ENCODE measurements at regions not wholly inside any gene's neighbourhood (a gene's known extent, or its start where the extent isn't known, plus 50 kb on each side); places are given as distances from the start of the nearest gene placed in this dataset.

- Histone ChIP-seq H3K36me3 (ENCODE audit: control insufficient read depth in 2 of 2, insufficient read depth in 2 of 2, low read length in 1 of 2) (no peaks in the 10 kb centered on the region), H3K27ac (ENCODE audit: low read depth in 2 of 2, low read length in 1 of 2) (no peak overlapping the region), H3K4me1 (ENCODE audit: control insufficient read depth in 2 of 2, insufficient read depth in 2 of 2, low read length in 1 of 2) (no peaks in the 10 kb centered on the region), H3K9me3 (ENCODE audit: control insufficient read depth in 2 of 2, insufficient read depth in 1 of 2, low read depth in 1 of 2, low read length in 1 of 2) (no peaks in the 10 kb centered on the region), H3K27me3 (ENCODE audit: control insufficient read depth in 1 of 2, insufficient read depth in 2 of 2, low read length in 2 of 2) (no peaks in the 10 kb centered on the region), H3K4me3 (ENCODE audit: low read depth in 1 of 2, low read length in 2 of 2) (no peak overlapping the region)
These were observed 319.1 kb downstream of the PTEN start for GRCh38 chr10:88182601-88182930.

GRCh38 chr10:88184543-88185297, 321.3 kb downstream of the PTEN start:
- Histone ChIP-seq H3K9me3 (ENCODE audit: control insufficient read depth in 2 of 2, insufficient read depth in 1 of 2, low read depth in 1 of 2, low read length in 1 of 2) (no peaks in the 10 kb centered on the region), H3K27me3 (ENCODE audit: control insufficient read depth in 1 of 2, insufficient read depth in 2 of 2, low read length in 2 of 2) (no peaks in the 10 kb centered on the region), H3K36me3 (ENCODE audit: control insufficient read depth in 2 of 2, insufficient read depth in 2 of 2, low read length in 1 of 2) (no peaks in the 10 kb centered on the region), H3K4me1 (ENCODE audit: control insufficient read depth in 2 of 2, insufficient read depth in 2 of 2, low read length in 1 of 2) (no peaks in the 10 kb centered on the region), H3K27ac (ENCODE audit: low read depth in 2 of 2, low read length in 1 of 2) (no peak overlapping the region), H3K4me3 (ENCODE audit: low read depth in 1 of 2, low read length in 2 of 2) (no peak overlapping the region)
- WGBS, 2 donors, result 87 to 95% methylated on average over 3 of the region's 3 CpGs

- no peaks in the 10 kb centered on the region for H3K4me1 ChIP-seq (ENCODE audit: control insufficient read depth in 2 of 2, insufficient read depth in 2 of 2, low read length in 1 of 2)
- no peak overlapping the region for H3K4me3 ChIP-seq (ENCODE audit: low read depth in 1 of 2, low read length in 2 of 2)
- 67 to 70% methylated on average over 2 of the region's 2 CpGs for WGBS, 2 donors
- no peaks in the 10 kb centered on the region for H3K9me3 ChIP-seq (ENCODE audit: control insufficient read depth in 2 of 2, insufficient read depth in 1 of 2, low read depth in 1 of 2, low read length in 1 of 2)
- no peaks in the 10 kb centered on the region for H3K27me3 ChIP-seq (ENCODE audit: control insufficient read depth in 1 of 2, insufficient read depth in 2 of 2, low read length in 2 of 2)
- H3K36me3 ChIP-seq (ENCODE audit: control insufficient read depth in 2 of 2, insufficient read depth in 2 of 2, low read length in 1 of 2), result no peaks in the 10 kb centered on the region
- no peak overlapping the region for H3K27ac ChIP-seq (ENCODE audit: low read depth in 2 of 2, low read length in 1 of 2)
These were observed 322.4 kb downstream of the PTEN start for GRCh38 chr10:88185830-88186229.

GRCh38 chr10:88186335-88186734, 322.9 kb downstream of the PTEN start:
- no peaks in the 10 kb centered on the region for H3K36me3 ChIP-seq (ENCODE audit: control insufficient read depth in 2 of 2, insufficient read depth in 2 of 2, low read length in 1 of 2)
- H3K9me3 ChIP-seq (ENCODE audit: control insufficient read depth in 2 of 2, insufficient read depth in 1 of 2, low read depth in 1 of 2, low read length in 1 of 2), result no peaks in the 10 kb centered on the region
- H3K27ac ChIP-seq (ENCODE audit: low read depth in 2 of 2, low read length in 1 of 2), result no peak overlapping the region
- WGBS, 2 donors, result 85 to 86% methylated on average over 2 of the region's 2 CpGs
- no peaks in the 10 kb centered on the region for H3K4me1 ChIP-seq (ENCODE audit: control insufficient read depth in 2 of 2, insufficient read depth in 2 of 2, low read length in 1 of 2)
- no peaks in the 10 kb centered on the region for H3K27me3 ChIP-seq (ENCODE audit: control insufficient read depth in 1 of 2, insufficient read depth in 2 of 2, low read length in 2 of 2)
- no peak overlapping the region for H3K4me3 ChIP-seq (ENCODE audit: low read depth in 1 of 2, low read length in 2 of 2)

GRCh38 chr10:88187472-88187871, 324.0 kb downstream of the PTEN start:
- H3K9me3 ChIP-seq (ENCODE audit: control insufficient read depth in 2 of 2, insufficient read depth in 1 of 2, low read depth in 1 of 2, low read length in 1 of 2), result no peaks in the 10 kb centered on the region
- no peaks in the 10 kb centered on the region for H3K27me3 ChIP-seq (ENCODE audit: control insufficient read depth in 1 of 2, insufficient read depth in 2 of 2, low read length in 2 of 2)
- H3K27ac ChIP-seq (ENCODE audit: low read depth in 2 of 2, low read length in 1 of 2), result no peak overlapping the region
- H3K4me1 ChIP-seq (ENCODE audit: control insufficient read depth in 2 of 2, insufficient read depth in 2 of 2, low read length in 1 of 2), result no peaks in the 10 kb centered on the region
- H3K4me3 ChIP-seq (ENCODE audit: low read depth in 1 of 2, low read length in 2 of 2), result no peak overlapping the region
- no peaks in the 10 kb centered on the region for H3K36me3 ChIP-seq (ENCODE audit: control insufficient read depth in 2 of 2, insufficient read depth in 2 of 2, low read length in 1 of 2)
- WGBS, 2 donors, result 78 to 90% methylated on average over 2 of the region's 2 CpGs

GRCh38 chr10:88190123-88190522, 326.7 kb downstream of the PTEN start:
- no peaks in the 10 kb centered on the region for H3K36me3 ChIP-seq (ENCODE audit: control insufficient read depth in 2 of 2, insufficient read depth in 2 of 2, low read length in 1 of 2)
- WGBS, 2 donors, result 90 to 92% methylated on average over 2 of the region's 2 CpGs
- no peaks in the 10 kb centered on the region for H3K4me1 ChIP-seq (ENCODE audit: control insufficient read depth in 2 of 2, insufficient read depth in 2 of 2, low read length in 1 of 2)
- no peaks in the 10 kb centered on the region for H3K9me3 ChIP-seq (ENCODE audit: control insufficient read depth in 2 of 2, insufficient read depth in 1 of 2, low read depth in 1 of 2, low read length in 1 of 2)
- H3K27ac ChIP-seq (ENCODE audit: low read depth in 2 of 2, low read length in 1 of 2), result no peak overlapping the region
- H3K27me3 ChIP-seq (ENCODE audit: control insufficient read depth in 1 of 2, insufficient read depth in 2 of 2, low read length in 2 of 2), result no peaks in the 10 kb centered on the region
- no peak overlapping the region for H3K4me3 ChIP-seq (ENCODE audit: low read depth in 1 of 2, low read length in 2 of 2)

GRCh38 chr10:88190540-88191235, 327.3 kb downstream of the PTEN start:
- Histone ChIP-seq H3K27ac (ENCODE audit: low read depth in 2 of 2, low read length in 1 of 2) (no peak overlapping the region), H3K36me3 (ENCODE audit: control insufficient read depth in 2 of 2, insufficient read depth in 2 of 2, low read length in 1 of 2) (no peaks in the 10 kb centered on the region), H3K4me3 (ENCODE audit: low read depth in 1 of 2, low read length in 2 of 2) (no peak overlapping the region), H3K4me1 (ENCODE audit: control insufficient read depth in 2 of 2, insufficient read depth in 2 of 2, low read length in 1 of 2) (no peaks in the 10 kb centered on the region), H3K9me3 (ENCODE audit: control insufficient read depth in 2 of 2, insufficient read depth in 1 of 2, low read depth in 1 of 2, low read length in 1 of 2) (no peaks in the 10 kb centered on the region), H3K27me3 (ENCODE audit: control insufficient read depth in 1 of 2, insufficient read depth in 2 of 2, low read length in 2 of 2) (no peaks in the 10 kb centered on the region)
- 67 to 88% methylated on average over 5 of the region's 5 CpGs for WGBS, 2 donors

GRCh38 chr10:88193018-88193417, 329.6 kb downstream of the PTEN start:
- Histone ChIP-seq H3K9me3 (ENCODE audit: control insufficient read depth in 2 of 2, insufficient read depth in 1 of 2, low read depth in 1 of 2, low read length in 1 of 2) (no peaks in the 10 kb centered on the region), H3K4me3 (ENCODE audit: low read depth in 1 of 2, low read length in 2 of 2) (no peak overlapping the region), H3K4me1 (ENCODE audit: control insufficient read depth in 2 of 2, insufficient read depth in 2 of 2, low read length in 1 of 2) (no peaks in the 10 kb centered on the region), H3K36me3 (ENCODE audit: control insufficient read depth in 2 of 2, insufficient read depth in 2 of 2, low read length in 1 of 2) (no peaks in the 10 kb centered on the region), H3K27ac (ENCODE audit: low read depth in 2 of 2, low read length in 1 of 2) (no peak overlapping the region), H3K27me3 (ENCODE audit: control insufficient read depth in 1 of 2, insufficient read depth in 2 of 2, low read length in 2 of 2) (no peaks in the 10 kb centered on the region)
- WGBS, 2 donors, result 91 to 93% methylated on average over 7 of the region's 7 CpGs

GRCh38 chr10:88194041-88194887, 330.8 kb downstream of the PTEN start:
- WGBS, 2 donors, result 69 to 74% methylated on average over 3 of the region's 3 CpGs
- Histone ChIP-seq H3K4me3 (ENCODE audit: low read depth in 1 of 2, low read length in 2 of 2) (no peak overlapping the region), H3K36me3 (ENCODE audit: control insufficient read depth in 2 of 2, insufficient read depth in 2 of 2, low read length in 1 of 2) (no peaks in the 10 kb centered on the region), H3K4me1 (ENCODE audit: control insufficient read depth in 2 of 2, insufficient read depth in 2 of 2, low read length in 1 of 2) (no peaks in the 10 kb centered on the region), H3K27ac (ENCODE audit: low read depth in 2 of 2, low read length in 1 of 2) (no peak overlapping the region), H3K9me3 (ENCODE audit: control insufficient read depth in 2 of 2, insufficient read depth in 1 of 2, low read depth in 1 of 2, low read length in 1 of 2) (no peaks in the 10 kb centered on the region), H3K27me3 (ENCODE audit: control insufficient read depth in 1 of 2, insufficient read depth in 2 of 2, low read length in 2 of 2) (no peaks in the 10 kb centered on the region)

All from esophagus (tissue), 2 donors.